ENCODE measurements at regions not wholly inside any gene's neighbourhood (a gene's known extent, or its start where the extent isn't known, plus 50 kb on each side); places are given as distances from the start of the nearest gene placed in this dataset.

- H3K27ac ChIP-seq = no peak overlapping the region
- no peak for TF ChIP-seq ZFX (IDR thresholded peaks at IDR 0.05)
- TF ChIP-seq CTCF (conservative IDR thresholded peaks at IDR 0.05) = no peak
These were observed 233.6 kb upstream of the E2F7 start for GRCh38 chr12:77299001-77299400.

GRCh38 chr12:77294016-77294415 is 228.6 kb upstream of the E2F7 start:
- TF ChIP-seq CTCF (conservative IDR thresholded peaks at IDR 0.05) = no peak
- no peak for TF ChIP-seq ZFX (IDR thresholded peaks at IDR 0.05)
- no peak overlapping the region for H3K27ac ChIP-seq

DNA sequence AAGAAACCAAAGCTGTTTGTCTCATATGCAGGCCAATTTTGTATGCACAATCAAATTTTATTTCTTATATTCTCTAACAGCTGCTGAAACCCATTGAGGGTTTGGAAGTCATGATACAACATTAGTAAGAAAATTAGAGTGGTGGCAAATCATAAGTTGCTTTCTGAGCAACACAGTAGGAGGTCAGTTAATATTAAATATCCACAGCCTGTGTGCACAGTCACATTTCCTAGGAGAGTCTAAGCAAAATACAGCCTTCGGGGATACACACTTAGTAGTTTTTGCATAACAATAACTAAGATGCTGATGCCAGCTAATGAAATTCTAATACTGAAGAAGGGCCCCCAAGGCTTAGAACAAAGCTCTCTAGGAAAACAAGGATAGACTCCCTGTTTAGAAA is 209.6 kb upstream of the E2F7 start:
- no peak overlapping the region for H3K27ac ChIP-seq
- TF ChIP-seq CTCF (conservative IDR thresholded peaks at IDR 0.05) (no peak), ZFX (IDR thresholded peaks at IDR 0.05) (no peak)

GRCh38 chr12:77273898-77274297 is 208.5 kb upstream of the E2F7 start:
- H3K27ac ChIP-seq = no peak overlapping the region
- TF ChIP-seq ZFX (IDR thresholded peaks at IDR 0.05) = no peak
- no peak for TF ChIP-seq CTCF (conservative IDR thresholded peaks at IDR 0.05)

- TF ChIP-seq ZFX (IDR thresholded peaks at IDR 0.05) (no peak), CTCF (conservative IDR thresholded peaks at IDR 0.05) (no peak)
- no peak overlapping the region for H3K27ac ChIP-seq
These were observed 191.6 kb upstream of the E2F7 start for GRCh38 chr12:77256956-77257355.

DNA sequence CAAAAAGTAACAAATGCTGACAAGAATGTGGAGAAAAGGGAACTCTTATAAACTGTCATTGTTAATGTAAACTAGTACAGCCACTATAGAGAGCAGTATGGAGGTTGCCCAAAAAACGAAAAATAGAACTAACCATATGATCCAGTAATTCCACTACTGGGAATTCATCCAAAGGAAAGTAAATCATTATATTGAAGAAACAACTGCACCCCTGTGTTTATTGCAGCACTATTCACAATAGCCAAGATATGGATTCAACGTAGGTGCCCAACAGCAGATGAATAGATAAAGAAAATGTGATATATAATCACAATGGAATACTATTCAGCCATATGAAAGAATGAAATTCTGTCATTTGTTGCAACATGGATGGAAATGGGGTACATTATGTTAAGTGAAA is 188.0 kb upstream of the E2F7 start:
- TF ChIP-seq CTCF (conservative IDR thresholded peaks at IDR 0.05) = no peak
- TF ChIP-seq ZFX (IDR thresholded peaks at IDR 0.05) = no peak
- H3K27ac ChIP-seq = no peak overlapping the region

GRCh38 chr12:77251799-77252198 is 186.4 kb upstream of the E2F7 start:
- H3K27ac ChIP-seq = no peak overlapping the region
- no peak for TF ChIP-seq CTCF (conservative IDR thresholded peaks at IDR 0.05)
- TF ChIP-seq ZFX (IDR thresholded peaks at IDR 0.05) = no peak
